RWPE2 (cell line): ENCODE measurements at regions not wholly inside any gene's neighbourhood (a gene's known extent, or its start where the extent isn't known, plus 50 kb on each side); places are given as distances from the start of the nearest gene placed in this dataset.
"Not testable (repeated sequence)": the region's sequence is repeated elsewhere in the genome, so short reads cannot be mapped to it uniquely, and the experiment has no call there.

Experiments used
- ATAC-seq: fragments of 200-7000 bp; cut with Tn5 transposase; 3 replicates; pipeline ENCODE4 v1.9.1; 2021; ENCODE audit warnings: low read depth
- DNase-seq: peaks from one replicate; pipeline ENCODE4 v3.0.0-alpha.2; 2020; ENCODE audit warnings: low spot score
- H3K27ac ChIP-seq: fragments of 450-650 bp; 2 replicates; pipeline ENCODE4 v1.5.1; 2017; ENCODE audit warnings: mild to moderate bottlenecking; ENCODE audit not compliant: poor library complexity, severe bottlenecking
- H3K27me3 ChIP-seq: fragments of 250-450 bp; sonication (Bioruptor Pico); 2 replicates; pipeline ENCODE4 v1.5.1; 2021; ENCODE audit warnings: mild to moderate bottlenecking, moderate library complexity; ENCODE audit not compliant: insufficient read depth, poor library complexity, severe bottlenecking
- H3K36me3 ChIP-seq: fragments of 250-450 bp; sonication (Bioruptor Pico); 2 replicates; pipeline ENCODE4 v1.5.1; 2020; ENCODE audit warnings: low read depth, mild to moderate bottlenecking, moderate library complexity
- H3K4me1 ChIP-seq: fragments of 250-450 bp; sonication (Bioruptor Pico); 2 replicates; pipeline ENCODE4 v1.5.1; 2021; ENCODE audit warnings: mild to moderate bottlenecking, moderate library complexity; ENCODE audit not compliant: insufficient read depth, poor library complexity, severe bottlenecking
- H3K4me3 ChIP-seq: fragments of 250-450 bp; sonication (Bioruptor Pico); 2 replicates; pipeline ENCODE4 v1.5.1; 2021; ENCODE audit warnings: mild to moderate bottlenecking, moderate library complexity; ENCODE audit not compliant: severe bottlenecking
- H3K9me3 ChIP-seq: fragments of 250-450 bp; sonication (Bioruptor Pico); 2 replicates; pipeline ENCODE4 v1.5.1; 2021; ENCODE audit warnings: mild to moderate bottlenecking, moderate library complexity; ENCODE audit not compliant: severe bottlenecking
- TF ChIP-seq, protein P1 (sequence below): fragments of 450-650 bp; IDR thresholded peaks from one replicate; pipeline ENCODE4 v1.5.1; 2017; ENCODE audit warnings: mild to moderate bottlenecking, moderate library complexity; ENCODE audit not compliant: poor library complexity, severe bottlenecking

DNA sequence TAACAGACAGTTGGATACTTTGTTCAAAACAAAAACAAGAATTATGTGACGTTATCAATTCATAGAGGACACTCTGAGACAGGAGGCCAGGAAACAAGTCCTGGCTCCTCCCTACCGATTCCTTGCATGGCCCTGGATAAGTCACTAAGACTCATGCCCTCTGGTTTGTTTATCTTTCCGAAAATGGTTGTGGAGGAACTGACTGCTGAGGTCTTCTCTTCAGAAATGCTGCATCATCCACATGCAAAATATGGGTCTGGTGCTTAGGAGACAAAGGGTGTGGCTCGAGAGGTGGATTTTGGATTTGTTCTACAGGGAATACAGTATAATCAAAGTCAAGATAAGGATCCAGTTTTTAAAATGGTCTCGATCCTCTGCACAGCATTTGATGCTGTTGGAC lies 130.9 kb downstream of the RELL1 start:
- TF ChIP-seq, protein P1, sequence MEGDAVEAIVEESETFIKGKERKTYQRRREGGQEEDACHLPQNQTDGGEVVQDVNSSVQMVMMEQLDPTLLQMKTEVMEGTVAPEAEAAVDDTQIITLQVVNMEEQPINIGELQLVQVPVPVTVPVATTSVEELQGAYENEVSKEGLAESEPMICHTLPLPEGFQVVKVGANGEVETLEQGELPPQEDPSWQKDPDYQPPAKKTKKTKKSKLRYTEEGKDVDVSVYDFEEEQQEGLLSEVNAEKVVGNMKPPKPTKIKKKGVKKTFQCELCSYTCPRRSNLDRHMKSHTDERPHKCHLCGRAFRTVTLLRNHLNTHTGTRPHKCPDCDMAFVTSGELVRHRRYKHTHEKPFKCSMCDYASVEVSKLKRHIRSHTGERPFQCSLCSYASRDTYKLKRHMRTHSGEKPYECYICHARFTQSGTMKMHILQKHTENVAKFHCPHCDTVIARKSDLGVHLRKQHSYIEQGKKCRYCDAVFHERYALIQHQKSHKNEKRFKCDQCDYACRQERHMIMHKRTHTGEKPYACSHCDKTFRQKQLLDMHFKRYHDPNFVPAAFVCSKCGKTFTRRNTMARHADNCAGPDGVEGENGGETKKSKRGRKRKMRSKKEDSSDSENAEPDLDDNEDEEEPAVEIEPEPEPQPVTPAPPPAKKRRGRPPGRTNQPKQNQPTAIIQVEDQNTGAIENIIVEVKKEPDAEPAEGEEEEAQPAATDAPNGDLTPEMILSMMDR, result no peak
- ATAC-seq (no peak), DNase-seq (no peak)
- Histone ChIP-seq H3K36me3 (no peaks in the 10 kb centered on the region), H3K4me3 (no peak overlapping the region), H3K9me3 (no peaks in the 10 kb centered on the region), H3K27ac (no peak overlapping the region), H3K27me3 (no peaks in the 10 kb centered on the region), H3K4me1 (no peaks in the 10 kb centered on the region)

DNA sequence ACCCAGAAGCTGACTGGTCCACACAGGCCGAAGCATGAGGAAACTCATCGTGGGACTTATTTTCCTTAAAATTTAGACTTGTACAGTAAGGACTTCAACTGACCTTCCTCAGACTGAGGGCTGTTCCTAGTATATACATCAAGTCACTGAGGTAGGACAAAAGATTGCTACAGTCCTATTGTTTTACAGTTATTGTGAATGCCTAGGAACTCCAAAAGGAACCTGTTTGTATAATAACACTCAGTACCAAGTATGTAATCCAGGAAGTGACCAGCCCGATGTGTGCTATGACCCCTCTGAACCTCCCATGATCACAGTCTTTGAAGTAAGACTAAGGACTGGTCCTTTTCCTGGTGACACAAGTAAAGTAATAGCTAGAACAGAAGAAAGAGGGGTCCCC lies 136.3 kb downstream of the RELL1 start:
- DNase-seq, H3K4me3 ChIP-seq, ATAC-seq, H3K36me3 ChIP-seq, H3K9me3 ChIP-seq, H3K27me3 ChIP-seq, H3K4me1 ChIP-seq: not testable (repeated sequence)
- H3K27ac ChIP-seq, result peak overlapping the region; percentile 50

DNA sequence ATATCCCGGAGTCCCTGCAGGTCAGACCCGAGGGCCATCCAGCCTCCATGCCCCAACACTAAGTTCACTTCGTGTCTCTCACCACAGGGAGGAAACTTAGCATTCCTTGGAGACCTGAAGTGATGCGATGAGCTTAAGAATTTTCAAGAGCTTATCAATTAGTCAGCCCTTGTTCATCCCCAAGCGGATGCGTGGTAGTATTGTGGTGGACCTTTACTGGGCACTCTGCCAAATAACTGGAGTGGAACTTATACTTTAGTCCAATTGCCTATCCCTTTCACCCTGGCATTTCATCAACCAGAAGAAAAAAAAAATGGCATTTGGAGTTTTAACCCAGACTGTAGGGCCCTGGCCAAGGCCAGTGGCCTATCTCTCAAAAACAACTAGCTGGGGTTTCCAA lies 137.1 kb downstream of the RELL1 start:
- Histone ChIP-seq H3K27ac (peak overlapping the region; percentile 50), H3K9me3 (no peaks in the 10 kb centered on the region), H3K4me3 (no peak overlapping the region), H3K4me1 (no peaks in the 10 kb centered on the region), H3K36me3 (no peaks in the 10 kb centered on the region), H3K27me3 (no peaks in the 10 kb centered on the region)
- TF ChIP-seq, protein P1, result peak; percentile 14
- peak; percentile 52; the same call in 1 of the 3 replicates for ATAC-seq
- peak; percentile 76 for DNase-seq

DNA sequence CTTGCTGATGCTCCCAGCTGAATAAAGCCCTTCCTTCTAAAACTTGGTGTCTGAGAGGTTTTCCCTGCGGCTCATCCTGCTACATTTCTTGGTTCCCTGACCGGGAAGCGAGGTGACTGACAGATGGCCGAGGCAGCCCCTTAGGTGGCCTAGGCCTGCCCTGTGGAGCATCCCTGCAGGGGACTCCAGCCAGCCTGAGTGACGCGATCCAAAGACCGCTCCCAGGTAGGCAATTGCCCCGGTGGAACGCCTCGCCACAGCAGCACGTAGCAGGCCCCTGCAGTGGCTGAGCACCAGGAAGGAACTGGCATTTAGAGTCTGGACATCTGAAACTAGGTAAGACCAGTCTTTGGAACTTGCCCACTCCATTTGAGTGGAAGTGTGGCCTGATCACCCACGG lies 139.6 kb downstream of the RELL1 start:
- DNase-seq, result no peak
- TF ChIP-seq, protein P1, result no peak
- no peak overlapping the region for H3K27ac ChIP-seq
- no peaks in the 10 kb centered on the region for H3K27me3 ChIP-seq
- no peaks in the 10 kb centered on the region for H3K36me3 ChIP-seq
- no peaks in the 10 kb centered on the region for H3K4me1 ChIP-seq
- no peak overlapping the region for H3K4me3 ChIP-seq
- H3K9me3 ChIP-seq, result no peaks in the 10 kb centered on the region
- ATAC-seq, result no peak

DNA sequence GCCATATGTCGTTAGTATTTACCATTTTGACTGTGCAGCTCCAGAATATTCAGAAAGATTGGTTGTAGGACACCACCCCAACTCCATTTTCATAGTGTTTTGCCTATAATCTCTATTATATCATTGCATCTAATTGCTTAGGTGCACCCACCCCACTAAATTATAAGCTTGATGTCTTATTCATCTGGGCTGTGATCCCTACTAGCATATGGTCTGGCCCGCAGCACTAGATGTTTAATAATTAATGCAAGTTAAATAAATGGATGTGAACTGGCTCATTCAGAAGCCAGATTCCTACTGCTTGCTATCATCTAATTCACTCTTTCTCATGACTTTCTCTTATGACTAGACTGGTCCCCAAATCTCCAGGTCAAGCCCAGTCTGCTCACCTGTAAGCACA lies 143.5 kb downstream of the RELL1 start:
- no peak for DNase-seq
- no peak overlapping the region for H3K27ac ChIP-seq

More for the DNA sequence above, 143.5 kb downstream of the RELL1 start:
- no peaks in the 10 kb centered on the region for H3K9me3 ChIP-seq
- no peak for ATAC-seq
- TF ChIP-seq, protein P1, result no peak
- H3K4me3 ChIP-seq, result no peak overlapping the region
- no peaks in the 10 kb centered on the region for H3K27me3 ChIP-seq
- no peaks in the 10 kb centered on the region for H3K4me1 ChIP-seq
- H3K36me3 ChIP-seq, result no peaks in the 10 kb centered on the region
